ENCODE measurements at regions not wholly inside any gene's neighbourhood (a gene's known extent, or its start where the extent isn't known, plus 50 kb on each side); places are given as distances from the start of the nearest gene placed in this dataset.
"Not testable (repeated sequence)": the region's sequence is repeated elsewhere in the genome, so short reads cannot be mapped to it uniquely, and the experiment has no call there.

- not testable (repeated sequence) for DNase-seq (ENCODE audit: low spot score)
These were observed 434.5 kb upstream of the ZNG1F start for GRCh38 chr9:41623666-41624065.

GRCh38 chr9:41619254-41619653, 430.1 kb upstream of the ZNG1F start:
- DNase-seq (ENCODE audit: low spot score): not testable (repeated sequence)

GRCh38 chr9:41606961-41607547, 417.9 kb upstream of the ZNG1F start:
- DNase-seq (ENCODE audit: low spot score): not testable (repeated sequence)

- not testable (repeated sequence) for DNase-seq (ENCODE audit: low spot score)
These were observed 376.5 kb upstream of the ZNG1F start for GRCh38 chr9:41565572-41565971.
